Heart left ventricle (tissue), 13 donors: ENCODE measurements at regions not wholly inside any gene's neighbourhood (a gene's known extent, or its start where the extent isn't known, plus 50 kb on each side); places are given as distances from the start of the nearest gene placed in this dataset.

ENCODE experiments used
- POLR2A ChIP-seq, 2 donors: fragments of 450-650 bp; IDR thresholded peaks; one replicate each; pipeline ENCODE4 v1.6.1; 2017; ENCODE audit warnings: antibody characterized with exemption in 2 of 2, mild to moderate bottlenecking in 2 of 2, moderate library complexity in 2 of 2
- TF ChIP-seq, protein P1 (sequence below), 12 donors: fragments of 200-600 bp; sonication (generic) in 4 of 12; IDR thresholded peaks; one replicate each; pipeline versions ENCODE4 v1.5.0 to v1.8.0; 2018 to 2022; ENCODE audit warnings: antibody characterized with exemption in 12 of 12, mild to moderate bottlenecking in 5 of 12
- donor health status: ischemic (EF 13 %, LVEDD 7.1; RV severe dilation, severe dysfunction).
- donor health status: DM: no; HTN: yes; CAD: no.
- donor health status: DM: no; HTN: no; CAD: no.
- donor health status: ischemic (EF 25% LVEDD 6.9; RV normal size, moderate dysfunction).
- donor health status: ischemic (EF 25% LVEDD 5.7; RV mildly dilated, moderate dysfunction).
- donor health status: ischemic (EF 35%, LVEDD 5.7; RV mildly dilated, moderate dysfunction).
- donor health status: nonischemic (EF 11% LVEDD 7.7; RV severe dilation, severe dysfunction).
- donor health status: DM: yes; HTN: yes; CAD: no.
- donor health status: PGD.
- donor health status: ischemic (EF 29% LVEDD 5.4; RV normal size, mild dysfunction).
- donor health status: nonischemic (EF 23%, LVEDD 6.1; RV moderate dilation, normal function).

DNA sequence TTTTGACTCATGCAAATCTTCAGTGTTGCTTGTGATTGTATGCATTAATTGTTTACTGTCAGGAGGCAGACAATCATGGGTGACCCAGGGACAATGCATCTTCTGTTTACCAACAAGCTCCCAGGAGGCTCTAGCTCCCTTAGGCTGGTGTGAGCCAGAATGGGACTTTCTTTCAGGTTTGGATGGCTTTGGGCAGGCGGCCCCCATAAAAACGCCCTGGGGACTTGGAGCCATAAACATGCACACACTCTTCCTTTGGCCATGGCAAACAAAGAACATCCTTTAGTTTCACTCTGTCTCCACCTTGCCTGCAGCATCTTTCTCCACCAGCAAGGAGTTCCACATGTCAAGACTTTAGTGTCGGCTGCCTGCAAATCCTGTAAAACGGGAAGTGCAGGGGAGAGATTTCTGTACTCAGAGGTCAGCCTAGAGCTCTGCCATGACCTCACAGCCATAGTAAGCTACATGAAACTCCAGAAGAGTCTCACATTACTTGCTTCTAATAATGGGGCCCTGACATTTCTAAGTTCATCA, 127.6 kb downstream of the MAP3K7 start:
- no peak for TF ChIP-seq POLR2A (IDR thresholded peaks at IDR 0.05)
- TF ChIP-seq, protein P1, sequence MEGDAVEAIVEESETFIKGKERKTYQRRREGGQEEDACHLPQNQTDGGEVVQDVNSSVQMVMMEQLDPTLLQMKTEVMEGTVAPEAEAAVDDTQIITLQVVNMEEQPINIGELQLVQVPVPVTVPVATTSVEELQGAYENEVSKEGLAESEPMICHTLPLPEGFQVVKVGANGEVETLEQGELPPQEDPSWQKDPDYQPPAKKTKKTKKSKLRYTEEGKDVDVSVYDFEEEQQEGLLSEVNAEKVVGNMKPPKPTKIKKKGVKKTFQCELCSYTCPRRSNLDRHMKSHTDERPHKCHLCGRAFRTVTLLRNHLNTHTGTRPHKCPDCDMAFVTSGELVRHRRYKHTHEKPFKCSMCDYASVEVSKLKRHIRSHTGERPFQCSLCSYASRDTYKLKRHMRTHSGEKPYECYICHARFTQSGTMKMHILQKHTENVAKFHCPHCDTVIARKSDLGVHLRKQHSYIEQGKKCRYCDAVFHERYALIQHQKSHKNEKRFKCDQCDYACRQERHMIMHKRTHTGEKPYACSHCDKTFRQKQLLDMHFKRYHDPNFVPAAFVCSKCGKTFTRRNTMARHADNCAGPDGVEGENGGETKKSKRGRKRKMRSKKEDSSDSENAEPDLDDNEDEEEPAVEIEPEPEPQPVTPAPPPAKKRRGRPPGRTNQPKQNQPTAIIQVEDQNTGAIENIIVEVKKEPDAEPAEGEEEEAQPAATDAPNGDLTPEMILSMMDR (IDR thresholded peaks at IDR 0.05), result no peak
